ENCODE measurements at regions not wholly inside any gene's neighbourhood (a gene's known extent, or its start where the extent isn't known, plus 50 kb on each side); places are given as distances from the start of the nearest gene placed in this dataset.

DNA sequence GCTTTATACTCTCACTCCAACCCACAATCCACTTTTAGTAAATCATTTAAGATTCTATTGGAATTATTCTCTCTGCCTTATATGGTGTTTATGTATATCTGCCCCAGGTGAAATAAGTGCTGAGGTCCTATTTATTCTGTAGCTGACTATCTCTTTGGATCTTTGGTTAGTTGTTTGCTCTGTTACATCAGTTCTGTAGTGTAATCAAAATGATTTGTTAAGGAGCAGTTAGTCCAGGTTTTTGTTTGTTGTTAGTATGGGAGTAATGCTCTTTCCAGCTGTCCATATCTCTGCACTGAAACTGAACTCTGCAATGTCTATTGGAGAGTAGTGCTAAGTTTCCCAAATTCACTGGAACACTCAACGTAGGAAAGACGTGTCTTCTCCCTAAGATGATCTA, 615.8 kb downstream of the SNAPC1 start:
- no peak for DNase-seq
- no peak overlapping the region for H3K4me3 ChIP-seq
- no peaks in the 10 kb centered on the region for H3K9me3 ChIP-seq
- TF ChIP-seq POLR2A (IDR thresholded peaks at IDR 0.05): no peak
- TF ChIP-seq, protein P1, sequence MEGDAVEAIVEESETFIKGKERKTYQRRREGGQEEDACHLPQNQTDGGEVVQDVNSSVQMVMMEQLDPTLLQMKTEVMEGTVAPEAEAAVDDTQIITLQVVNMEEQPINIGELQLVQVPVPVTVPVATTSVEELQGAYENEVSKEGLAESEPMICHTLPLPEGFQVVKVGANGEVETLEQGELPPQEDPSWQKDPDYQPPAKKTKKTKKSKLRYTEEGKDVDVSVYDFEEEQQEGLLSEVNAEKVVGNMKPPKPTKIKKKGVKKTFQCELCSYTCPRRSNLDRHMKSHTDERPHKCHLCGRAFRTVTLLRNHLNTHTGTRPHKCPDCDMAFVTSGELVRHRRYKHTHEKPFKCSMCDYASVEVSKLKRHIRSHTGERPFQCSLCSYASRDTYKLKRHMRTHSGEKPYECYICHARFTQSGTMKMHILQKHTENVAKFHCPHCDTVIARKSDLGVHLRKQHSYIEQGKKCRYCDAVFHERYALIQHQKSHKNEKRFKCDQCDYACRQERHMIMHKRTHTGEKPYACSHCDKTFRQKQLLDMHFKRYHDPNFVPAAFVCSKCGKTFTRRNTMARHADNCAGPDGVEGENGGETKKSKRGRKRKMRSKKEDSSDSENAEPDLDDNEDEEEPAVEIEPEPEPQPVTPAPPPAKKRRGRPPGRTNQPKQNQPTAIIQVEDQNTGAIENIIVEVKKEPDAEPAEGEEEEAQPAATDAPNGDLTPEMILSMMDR (IDR thresholded peaks at IDR 0.05): no peak
- H3K27me3 ChIP-seq: no peaks in the 10 kb centered on the region
- H3K36me3 ChIP-seq (ENCODE audit: low read depth, missing control alignments): no peaks in the 10 kb centered on the region
- 86 to 90% methylated on average over 2 of the region's 2 CpGs for WGBS, 2 donors
- intact Hi-C loops (cut with DNase I; ENCODE audit: low total_unique reads): no loop called here
- no peak overlapping the region for H3K27ac ChIP-seq
- peaks cover 5% of the 10 kb centered on the region for H3K4me1 ChIP-seq

DNA sequence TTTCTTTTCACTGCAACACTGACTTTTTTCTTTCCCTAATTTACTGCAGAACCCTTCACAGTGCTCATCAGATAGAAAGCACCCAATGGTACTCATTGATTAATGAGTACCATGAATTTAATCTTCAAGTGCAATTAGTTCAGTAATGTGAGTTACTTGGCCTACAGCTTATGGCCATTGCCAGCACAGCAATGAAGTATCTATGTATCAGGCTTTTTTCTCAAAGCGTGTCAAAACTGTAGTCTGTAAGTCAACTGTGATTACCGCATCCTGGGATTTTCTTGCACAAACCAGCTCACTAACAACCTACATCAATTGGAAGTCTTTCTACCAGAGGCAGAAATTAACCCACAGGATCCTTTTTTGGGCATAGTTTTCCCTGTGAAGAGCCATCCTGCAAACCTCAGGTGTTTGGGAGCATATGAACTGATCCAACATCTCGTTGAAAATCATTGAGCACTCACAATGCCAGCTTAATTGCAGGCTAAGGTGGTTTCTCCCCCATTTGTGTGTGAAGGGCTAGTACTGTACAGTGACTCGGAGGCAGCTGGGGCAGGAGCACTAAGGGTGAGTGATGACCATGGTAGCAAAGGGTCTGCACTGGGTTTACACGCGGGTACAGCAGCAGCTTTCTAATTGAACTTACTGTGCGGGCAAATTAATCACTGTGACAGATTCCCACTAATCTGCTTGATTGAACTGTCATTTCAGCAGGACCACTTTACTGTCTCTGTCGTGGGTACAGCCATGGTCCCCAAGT, 619.3 kb downstream of the SNAPC1 start:
- Histone ChIP-seq H3K4me3 (no peak overlapping the region), H3K27ac (no peak overlapping the region), H3K9me3 (no peaks in the 10 kb centered on the region), H3K36me3 (ENCODE audit: low read depth, missing control alignments) (no peaks in the 10 kb centered on the region), H3K4me1 (no peaks in the 10 kb centered on the region), H3K27me3 (no peaks in the 10 kb centered on the region)
- 86 to 88% methylated on average over 8 of the region's 8 CpGs for WGBS, 2 donors
- TF ChIP-seq, protein P1 (IDR thresholded peaks at IDR 0.05): no peak
- TF ChIP-seq POLR2A (IDR thresholded peaks at IDR 0.05): no peak
- intact Hi-C loops (cut with DNase I; ENCODE audit: low total_unique reads): no loop called here
- DNase-seq: no peak

DNA sequence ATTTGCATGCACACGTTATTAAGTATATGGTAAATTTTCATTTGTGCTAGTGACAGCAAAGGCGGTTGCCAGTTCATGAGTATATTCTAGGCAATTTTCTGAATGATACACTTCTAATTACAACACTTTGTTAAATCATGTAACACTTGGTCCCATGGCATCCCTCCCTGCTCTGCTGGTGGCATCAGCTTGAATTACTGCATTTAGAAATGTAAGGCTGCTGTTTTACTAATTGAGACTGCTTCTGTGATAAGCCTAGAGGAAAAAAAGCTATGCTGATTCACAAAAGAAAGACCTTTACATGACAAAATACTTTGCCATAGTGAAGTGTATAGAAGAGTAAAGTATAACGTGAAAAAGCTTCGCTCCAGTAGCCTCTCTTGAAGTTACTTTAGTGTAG, 636.1 kb downstream of the KCNH5 start:
- DNase-seq: no peak
- no peaks in the 10 kb centered on the region for H3K36me3 ChIP-seq (ENCODE audit: low read depth, missing control alignments)
- H3K9me3 ChIP-seq: no peaks in the 10 kb centered on the region
- H3K27me3 ChIP-seq: no peaks in the 10 kb centered on the region
- no peak overlapping the region for H3K4me3 ChIP-seq
- intact Hi-C loops (cut with DNase I; ENCODE audit: low total_unique reads): no loop called here
- H3K4me1 ChIP-seq: no peaks in the 10 kb centered on the region
- WGBS, 2 donors: 84 to 92% methylated on average over 4 of the region's 4 CpGs
- TF ChIP-seq, protein P1 (IDR thresholded peaks at IDR 0.05): no peak
- no peak for TF ChIP-seq POLR2A (IDR thresholded peaks at IDR 0.05)
- H3K27ac ChIP-seq: no peak overlapping the region

DNA sequence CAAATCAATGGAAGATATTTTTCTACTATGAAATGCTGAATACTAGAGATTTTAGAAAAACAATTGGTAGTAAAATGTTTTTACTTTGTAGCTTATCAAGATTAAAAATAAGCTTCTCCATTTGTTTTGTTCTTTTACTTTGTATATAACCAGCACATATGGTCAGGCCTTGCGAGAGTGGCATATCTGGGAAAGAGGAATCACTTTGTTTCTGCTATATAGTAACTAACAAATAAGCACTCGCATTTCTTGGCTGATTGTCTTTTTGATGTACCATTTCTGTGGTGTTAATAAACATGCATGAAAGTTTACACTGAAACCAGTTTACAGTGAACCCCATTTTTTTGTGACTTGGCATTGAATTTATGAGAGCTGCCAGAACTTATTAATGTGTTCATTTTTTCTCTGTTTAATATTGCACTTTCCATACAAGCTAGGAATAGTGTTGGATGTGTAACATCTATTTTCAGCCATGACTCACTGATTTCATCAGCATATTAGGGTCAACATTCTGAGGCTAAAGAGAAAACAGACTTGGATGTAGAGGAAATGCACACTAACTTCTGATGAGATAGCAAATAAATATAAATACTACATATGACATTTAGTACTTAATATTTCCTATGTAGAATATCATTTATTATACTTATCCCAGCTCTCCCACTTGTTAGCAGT, 635.5 kb downstream of the KCNH5 start:
- intact Hi-C loops (cut with DNase I; ENCODE audit: low total_unique reads): no loop called here
- no peak for DNase-seq
- Histone ChIP-seq H3K4me1 (no peaks in the 10 kb centered on the region), H3K9me3 (no peaks in the 10 kb centered on the region), H3K27me3 (no peaks in the 10 kb centered on the region), H3K4me3 (no peak overlapping the region), H3K27ac (no peak overlapping the region), H3K36me3 (ENCODE audit: low read depth, missing control alignments) (no peaks in the 10 kb centered on the region)
- WGBS, 2 donors: 44 to 49% methylated on average over 2 of the region's 2 CpGs
- TF ChIP-seq, protein P1 (IDR thresholded peaks at IDR 0.05): no peak
- TF ChIP-seq POLR2A (IDR thresholded peaks at IDR 0.05): no peak

Measured in testis (tissue), 2 donors.